DND-41 (cell line): ENCODE measurements at regions not wholly inside any gene's neighbourhood (a gene's known extent, or its start where the extent isn't known, plus 50 kb on each side); places are given as distances from the start of the nearest gene placed in this dataset.

Experiments used
- EZH2 ChIP-seq: IDR thresholded peaks from 3 replicates; pipeline ENCODE4 v1.6.1; 2012; ENCODE audit warnings: borderline replicate concordance, low read depth, mild to moderate bottlenecking, moderate library complexity, low read length, inconsistent platforms; ENCODE audit not compliant: severe bottlenecking
- TF ChIP-seq, protein P1 (sequence below): IDR thresholded peaks from 2 replicates; pipeline ENCODE4 v1.5.1; 2012; ENCODE audit warnings: borderline replicate concordance, low read length, moderate library complexity, mild to moderate bottlenecking; ENCODE audit not compliant: poor library complexity, severe bottlenecking; ENCODE audit errors: extremely low read depth

DNA sequence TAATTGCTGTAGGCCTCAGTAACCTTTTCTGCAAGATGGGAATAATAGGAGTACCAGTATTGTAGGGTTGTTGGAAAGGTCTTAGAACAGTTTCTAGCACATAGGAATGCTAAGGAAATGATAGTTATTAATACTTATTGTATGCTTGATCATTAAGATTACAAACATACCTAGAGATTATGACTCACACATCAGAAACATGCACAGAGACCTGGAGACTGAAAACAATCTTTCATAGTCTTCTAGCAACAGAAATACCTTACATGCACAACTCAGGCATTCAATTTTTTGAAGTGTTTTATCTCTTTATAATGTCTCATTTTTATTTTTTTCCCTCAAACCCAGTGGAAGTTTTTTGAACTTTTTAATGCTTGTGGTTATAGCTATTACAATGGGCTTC is 104.4 kb upstream of the ZBTB20 start:
- TF ChIP-seq EZH2 = no peak
- TF ChIP-seq, protein P1, sequence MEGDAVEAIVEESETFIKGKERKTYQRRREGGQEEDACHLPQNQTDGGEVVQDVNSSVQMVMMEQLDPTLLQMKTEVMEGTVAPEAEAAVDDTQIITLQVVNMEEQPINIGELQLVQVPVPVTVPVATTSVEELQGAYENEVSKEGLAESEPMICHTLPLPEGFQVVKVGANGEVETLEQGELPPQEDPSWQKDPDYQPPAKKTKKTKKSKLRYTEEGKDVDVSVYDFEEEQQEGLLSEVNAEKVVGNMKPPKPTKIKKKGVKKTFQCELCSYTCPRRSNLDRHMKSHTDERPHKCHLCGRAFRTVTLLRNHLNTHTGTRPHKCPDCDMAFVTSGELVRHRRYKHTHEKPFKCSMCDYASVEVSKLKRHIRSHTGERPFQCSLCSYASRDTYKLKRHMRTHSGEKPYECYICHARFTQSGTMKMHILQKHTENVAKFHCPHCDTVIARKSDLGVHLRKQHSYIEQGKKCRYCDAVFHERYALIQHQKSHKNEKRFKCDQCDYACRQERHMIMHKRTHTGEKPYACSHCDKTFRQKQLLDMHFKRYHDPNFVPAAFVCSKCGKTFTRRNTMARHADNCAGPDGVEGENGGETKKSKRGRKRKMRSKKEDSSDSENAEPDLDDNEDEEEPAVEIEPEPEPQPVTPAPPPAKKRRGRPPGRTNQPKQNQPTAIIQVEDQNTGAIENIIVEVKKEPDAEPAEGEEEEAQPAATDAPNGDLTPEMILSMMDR = no peak
